SH-SY5Y (cell line): ENCODE measurements at regions not wholly inside any gene's neighbourhood (a gene's known extent, or its start where the extent isn't known, plus 50 kb on each side); places are given as distances from the start of the nearest gene placed in this dataset.

Experiments
- GATA2 ChIP-seq: IDR thresholded peaks from 2 replicates; pipeline ENCODE4 v1.6.1; 2011; ENCODE audit warnings: mild to moderate bottlenecking, low read depth, low read length
- GATA3 ChIP-seq: IDR thresholded peaks from 2 replicates; pipeline ENCODE4 v1.6.1; 2011; ENCODE audit warnings: low read depth, mild to moderate bottlenecking, low read length, moderate library complexity

DNA sequence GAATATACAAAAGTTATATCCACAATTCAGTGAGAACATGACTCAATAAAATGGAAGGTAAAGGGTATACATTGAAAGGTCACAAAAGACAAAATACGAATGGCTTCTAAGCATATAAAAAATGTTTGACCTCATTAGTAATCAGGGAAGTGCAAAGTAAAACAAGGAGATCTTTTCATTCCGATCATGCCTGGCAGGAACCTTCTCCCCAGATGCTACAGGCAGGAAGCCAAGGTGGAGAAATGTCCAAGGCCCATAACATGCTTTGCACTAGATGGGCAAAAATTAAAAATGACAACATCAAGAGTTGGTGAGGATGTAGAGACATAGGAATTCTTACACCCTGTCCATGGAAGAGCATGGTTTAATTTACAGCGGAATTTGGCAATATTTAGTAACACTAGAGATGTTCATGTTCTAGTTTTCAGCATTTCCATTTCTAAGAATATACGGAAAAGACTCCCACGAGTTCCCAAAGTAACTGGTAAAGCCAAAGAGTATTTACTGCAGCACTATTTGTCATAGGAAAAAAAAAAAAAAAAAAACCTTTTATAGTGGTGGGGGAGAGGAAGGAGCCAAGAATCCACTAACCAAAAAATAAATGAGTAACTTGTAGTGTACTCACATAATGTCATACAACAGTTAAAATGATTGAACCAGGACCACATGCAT is 184.5 kb upstream of the KAZN start:
- TF ChIP-seq GATA3 = no peak
- TF ChIP-seq GATA2 = no peak

DNA sequence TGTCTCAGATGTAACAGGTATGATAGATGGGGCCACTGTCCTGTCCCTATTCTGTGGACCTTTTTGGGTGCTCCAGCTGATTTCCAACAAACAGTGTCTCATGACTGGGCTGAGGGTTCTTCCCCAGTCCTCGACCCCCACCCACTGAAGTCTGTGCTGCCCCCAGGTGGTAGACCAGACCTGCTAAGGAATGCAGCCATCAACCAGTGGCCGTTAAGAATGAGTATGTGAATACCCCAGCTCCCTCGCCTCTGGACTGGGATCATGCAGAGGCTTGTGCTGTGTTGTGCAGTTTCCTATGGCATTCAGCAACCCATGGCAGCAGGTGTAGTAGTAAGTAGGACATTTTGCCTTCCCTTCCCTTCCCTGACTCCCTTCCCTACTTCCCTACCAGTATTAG is 183.1 kb upstream of the KAZN start:
- no peak for TF ChIP-seq GATA3
- no peak for TF ChIP-seq GATA2

DNA sequence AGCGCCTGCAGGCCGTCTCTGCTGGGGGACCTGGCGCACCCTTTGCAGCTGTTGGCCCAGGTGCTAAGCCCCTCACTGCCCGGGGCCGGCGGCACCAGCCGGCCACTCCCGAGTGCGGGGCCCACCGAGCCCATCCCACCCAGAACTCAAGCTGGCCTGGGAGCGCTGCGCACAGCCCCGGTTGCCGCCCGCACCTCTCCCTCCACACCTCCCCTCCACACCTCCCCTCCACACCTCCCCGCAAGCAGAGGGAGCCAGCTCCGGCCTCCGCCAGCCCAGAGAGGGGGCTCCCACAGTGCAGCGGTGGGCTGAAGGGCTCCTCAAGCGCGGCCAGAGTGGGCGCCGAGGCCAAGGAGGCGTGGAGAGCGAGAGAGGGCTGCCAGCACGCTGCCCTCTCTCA is 177.8 kb upstream of the KAZN start:
- TF ChIP-seq GATA3 (no peak), GATA2 (no peak)

DNA sequence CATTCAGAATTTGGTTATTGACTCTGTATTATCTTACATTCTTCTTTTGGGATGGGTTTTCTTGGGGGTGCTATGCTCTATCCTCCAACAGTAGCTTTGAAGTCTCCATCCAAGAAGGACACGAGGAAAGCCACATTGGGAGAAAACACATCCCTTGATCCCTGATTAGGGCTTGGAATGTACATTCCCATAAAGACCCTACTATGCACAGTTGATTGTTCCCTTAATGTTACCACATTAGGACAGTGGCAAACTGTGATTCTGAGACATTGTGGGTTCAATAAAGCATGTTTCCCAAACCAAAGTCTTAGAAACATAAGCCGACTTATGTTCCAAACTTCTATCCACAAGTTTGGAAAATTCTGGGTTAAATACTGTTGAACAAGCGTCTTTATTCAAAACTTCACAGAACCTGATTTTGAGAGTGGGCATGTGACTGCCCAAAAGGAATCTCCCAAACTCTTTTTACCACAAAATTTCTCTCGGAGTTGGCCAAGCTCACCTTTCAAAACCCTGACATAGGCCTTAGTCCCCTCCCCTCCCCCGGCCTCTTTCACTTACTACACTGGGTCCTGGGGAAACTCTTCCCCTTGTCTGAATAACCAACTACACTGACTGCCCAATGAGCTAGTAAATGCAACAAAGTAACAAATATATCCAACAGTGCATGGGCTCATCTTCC is 177.0 kb upstream of the KAZN start:
- TF ChIP-seq GATA2 (no peak), GATA3 (no peak)

DNA sequence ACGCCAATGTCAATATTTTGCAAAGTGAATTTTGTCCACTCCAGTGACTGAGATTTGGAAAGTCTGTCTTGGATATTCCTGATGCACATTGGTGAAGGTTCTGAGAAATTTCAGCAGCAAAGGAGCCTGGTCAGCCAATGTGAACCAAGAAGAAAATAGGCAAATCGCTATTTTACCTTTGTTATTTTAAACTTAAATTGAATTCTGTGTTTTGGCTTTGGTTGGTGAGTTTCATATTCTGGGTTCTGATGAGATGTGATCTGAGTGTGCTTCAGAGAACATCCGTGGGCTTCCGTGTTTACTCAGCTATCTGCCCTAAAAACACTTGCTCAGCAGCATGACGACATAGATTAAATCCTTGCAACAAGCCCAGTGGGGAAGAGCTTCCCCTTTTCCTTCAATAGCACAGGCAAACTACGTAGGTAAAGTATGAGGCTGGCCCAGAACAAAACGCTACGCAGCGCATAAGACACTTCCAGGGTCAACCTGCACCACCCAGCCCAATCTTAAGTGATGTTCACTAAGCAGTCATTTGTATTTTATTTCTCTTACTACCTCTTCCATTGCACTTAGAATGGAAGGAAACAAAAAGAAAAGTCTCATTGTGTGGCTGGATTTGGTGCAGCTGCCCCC is 176.4 kb upstream of the KAZN start:
- no peak for TF ChIP-seq GATA3
- no peak for TF ChIP-seq GATA2

DNA sequence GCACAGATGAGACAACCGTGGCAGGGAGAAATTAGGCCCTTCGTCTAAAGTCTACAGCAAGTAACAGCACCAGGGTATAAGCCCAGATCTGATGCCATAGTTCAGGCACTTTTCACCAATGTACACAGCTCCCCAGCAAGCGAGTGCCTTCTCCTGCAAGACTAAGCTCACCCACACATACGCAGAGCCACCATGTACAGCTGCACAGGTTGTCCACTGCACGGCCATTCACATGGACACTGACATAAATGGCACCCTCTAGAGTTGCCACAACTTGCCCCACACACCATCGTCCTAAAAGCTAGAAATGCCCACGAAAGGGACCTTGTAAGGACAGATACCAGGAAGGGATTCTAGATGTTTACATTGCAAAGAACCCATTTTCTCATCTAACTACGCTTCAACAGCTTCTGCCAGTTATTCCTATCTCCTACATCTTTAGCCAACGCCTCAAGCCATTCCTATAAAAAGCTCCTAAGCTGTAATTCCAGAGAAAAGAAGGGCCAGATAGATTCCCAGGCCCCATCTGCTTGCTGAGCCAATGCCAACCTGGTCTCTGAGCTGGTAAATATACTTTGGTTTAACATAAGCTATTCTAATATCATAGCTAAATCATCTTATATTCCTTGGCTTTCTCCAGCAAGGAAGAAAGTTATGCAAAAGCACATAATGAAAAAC is 174.0 kb upstream of the KAZN start:
- TF ChIP-seq GATA2 = no peak; the same call in 1 of the 2 replicates
- no peak for TF ChIP-seq GATA3

DNA sequence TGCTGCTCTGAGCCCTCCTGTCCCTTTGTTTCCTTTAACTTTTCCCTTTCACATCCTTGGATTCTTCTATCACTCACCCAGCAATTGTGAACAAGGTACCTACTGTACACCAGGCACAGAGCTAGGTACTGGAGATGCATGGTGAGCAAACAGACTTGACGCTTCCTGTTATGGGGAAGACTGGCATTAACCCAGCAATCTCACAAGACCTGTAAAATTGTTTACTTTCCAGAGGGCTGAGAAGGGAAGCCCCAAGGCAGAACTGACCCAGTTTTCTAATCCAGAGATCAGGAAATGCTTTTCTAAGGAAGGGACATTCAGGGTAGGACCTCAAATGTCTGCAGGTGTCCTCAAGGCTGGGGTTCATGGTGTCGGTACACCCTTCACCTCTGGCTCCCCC is 171.6 kb upstream of the KAZN start:
- TF ChIP-seq GATA2 (no peak), GATA3 (no peak)

DNA sequence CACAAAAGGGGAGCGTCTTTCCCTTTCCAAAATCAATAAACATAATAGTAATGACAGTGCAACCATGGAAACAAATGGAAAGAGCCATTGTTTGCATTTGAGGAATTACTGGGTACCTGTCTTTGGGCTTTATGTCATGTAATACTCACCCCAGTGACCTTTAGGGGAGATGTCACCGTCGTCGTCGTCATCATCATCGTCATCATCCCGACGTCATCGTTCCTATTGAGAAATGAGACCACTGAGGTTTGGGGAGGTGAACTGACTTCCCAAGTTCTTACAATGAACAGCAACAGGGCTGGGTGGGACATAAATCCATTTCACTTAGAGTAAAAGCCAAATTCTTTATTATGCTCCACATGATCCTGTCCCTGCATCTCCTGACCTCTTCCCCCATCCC is 168.9 kb upstream of the KAZN start:
- TF ChIP-seq GATA2 (no peak), GATA3 (no peak)

DNA sequence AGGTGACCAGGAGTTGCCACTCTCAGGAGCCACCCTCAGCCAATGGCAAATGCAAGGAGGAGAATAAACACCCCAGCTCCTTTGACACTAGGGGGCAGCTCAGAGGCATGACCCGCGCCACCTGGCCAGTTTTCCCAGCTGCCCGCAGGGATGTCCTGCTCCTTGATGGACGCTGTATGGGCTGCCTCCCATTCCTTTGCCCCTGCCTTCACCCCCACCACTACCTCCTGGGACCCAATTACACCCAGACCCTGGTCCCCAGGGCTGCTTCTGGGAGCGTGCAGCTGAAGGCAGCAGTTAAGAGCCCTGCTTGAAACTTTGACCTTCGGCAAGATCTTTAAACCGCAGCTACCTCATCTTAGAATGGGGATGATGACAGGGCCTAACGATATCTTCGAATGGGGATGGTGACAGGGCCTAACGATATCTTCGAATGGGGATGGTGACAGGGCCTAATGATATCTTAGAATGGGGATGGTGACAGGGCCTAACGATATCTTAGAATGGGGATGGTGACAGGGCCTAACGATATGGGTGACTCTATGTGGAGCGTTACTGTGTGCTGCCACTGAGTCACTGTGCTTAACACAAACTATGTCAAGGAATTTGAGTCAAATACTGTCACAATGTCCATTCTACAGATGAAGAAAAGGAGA is 163.0 kb upstream of the KAZN start:
- no peak for TF ChIP-seq GATA3
- no peak for TF ChIP-seq GATA2

DNA sequence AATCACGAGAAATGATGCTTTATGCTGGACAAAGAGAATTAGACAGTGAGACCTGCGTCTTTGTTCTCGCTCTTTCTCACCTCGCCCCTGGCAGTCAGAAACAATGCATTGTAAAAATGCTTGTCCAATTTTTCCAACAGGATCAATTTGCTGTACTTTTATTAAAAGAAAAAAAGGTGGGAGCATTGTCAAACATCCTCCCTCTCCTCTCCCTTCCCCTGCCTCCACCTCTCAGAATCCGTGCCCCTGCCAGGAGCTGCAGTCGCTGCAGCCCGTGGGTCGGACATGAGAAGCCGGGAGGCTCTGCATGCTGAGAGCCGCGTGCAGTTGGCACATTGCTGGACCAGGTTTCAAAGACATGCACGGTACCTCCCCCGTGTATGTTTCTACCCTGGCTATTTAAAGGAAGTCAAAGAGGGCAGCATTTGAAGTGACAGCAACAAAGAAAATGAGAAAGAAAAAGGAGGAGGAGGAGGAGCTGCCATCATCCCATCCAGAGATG is 161.0 kb upstream of the KAZN start:
- TF ChIP-seq GATA3 = no peak
- no peak for TF ChIP-seq GATA2

DNA sequence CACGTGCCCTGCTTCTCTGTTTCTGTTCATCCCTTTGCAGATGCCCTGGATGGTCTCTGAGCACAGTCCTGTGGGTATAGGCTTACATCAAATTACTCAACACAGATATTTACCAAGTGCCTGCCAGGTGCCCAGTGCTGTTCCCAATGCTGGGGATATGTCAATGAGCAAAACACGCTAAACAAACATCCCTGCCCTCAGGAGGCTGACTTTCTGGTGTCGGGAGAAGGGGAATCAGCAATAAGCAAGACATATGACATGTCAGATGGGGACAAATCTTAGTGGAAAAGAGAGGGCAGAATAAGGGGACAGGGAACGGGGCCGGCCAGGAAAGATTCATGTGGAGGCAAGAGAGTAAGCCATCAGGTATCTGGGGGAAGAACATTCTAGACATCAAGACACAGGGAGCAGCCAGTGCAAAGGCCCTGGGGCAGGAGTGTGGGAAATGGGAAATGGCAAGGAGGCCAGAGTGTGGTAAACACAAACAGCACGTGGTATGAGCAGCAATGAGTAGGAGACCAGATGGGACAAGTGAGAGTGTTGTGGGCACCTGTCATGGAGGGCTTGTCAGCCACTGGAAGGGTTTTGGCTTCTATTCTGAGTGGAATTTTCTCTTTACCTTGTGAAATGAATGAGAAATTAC is 160.2 kb upstream of the KAZN start:
- TF ChIP-seq GATA2 (no peak), GATA3 (no peak)

DNA sequence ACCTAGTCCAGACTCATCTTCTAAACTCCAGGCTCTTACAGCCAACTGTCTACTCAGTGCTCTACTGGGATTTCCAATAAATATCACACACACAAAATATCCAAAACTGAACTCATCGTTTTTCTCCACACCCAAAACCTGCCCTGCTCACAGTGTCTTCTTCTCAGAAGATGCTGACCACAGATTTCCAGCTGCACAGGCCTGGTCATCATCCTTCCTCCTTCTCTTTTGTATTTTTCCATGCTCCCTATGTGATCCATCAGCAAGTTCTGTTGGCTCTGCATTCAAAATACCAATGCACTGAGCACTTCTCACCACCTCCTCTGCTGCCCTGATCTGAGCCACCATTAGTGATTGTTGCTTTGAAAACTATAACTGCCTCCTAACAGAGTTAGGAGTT is 159.5 kb upstream of the KAZN start:
- TF ChIP-seq GATA3 (no peak), GATA2 (no peak)

DNA sequence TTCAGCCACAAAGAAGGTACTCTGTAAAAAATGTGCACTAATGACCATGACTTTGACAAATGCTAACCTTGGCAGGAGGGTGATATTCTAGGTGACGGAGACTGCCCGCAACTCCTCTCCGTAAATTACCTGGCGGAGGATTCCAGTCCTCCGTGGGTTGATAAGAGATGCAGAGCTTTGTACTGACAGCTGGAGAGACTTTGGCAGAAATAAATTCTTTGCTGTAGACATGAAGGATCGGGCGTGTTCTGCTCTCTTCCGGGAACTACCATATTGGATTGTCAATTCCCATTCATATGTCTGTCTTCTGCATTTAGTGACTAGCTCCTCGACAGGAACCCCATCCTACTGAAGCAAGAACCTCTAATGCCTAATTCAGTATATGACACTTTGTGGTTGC is 158.3 kb upstream of the KAZN start:
- TF ChIP-seq GATA3 = no peak

DNA sequence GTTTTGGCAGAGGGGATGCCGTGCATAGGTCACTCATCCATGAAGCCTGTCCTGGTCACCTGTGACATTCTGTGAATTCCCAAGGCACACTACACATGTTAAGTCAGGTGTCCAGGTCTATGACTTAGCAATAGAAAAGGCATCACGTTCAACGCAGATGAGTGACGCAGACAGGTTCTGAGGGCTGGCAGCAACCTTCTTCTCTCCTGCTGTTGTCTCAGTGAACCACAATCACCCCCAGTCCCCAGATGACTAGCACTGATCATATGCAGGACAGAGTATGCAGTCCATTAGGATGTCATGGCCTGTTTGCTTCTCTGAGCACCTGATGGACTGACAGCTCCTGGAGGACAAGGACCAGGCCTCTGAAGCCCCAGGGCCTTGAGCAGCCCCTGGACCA is 157.8 kb upstream of the KAZN start:
- no peak for TF ChIP-seq GATA3
- no peak for TF ChIP-seq GATA2
